RCC 7860 (cell line): ENCODE measurements at regions not wholly inside any gene's neighbourhood (a gene's known extent, or its start where the extent isn't known, plus 50 kb on each side); places are given as distances from the start of the nearest gene placed in this dataset.
A peak's percentile ranks its signal among the peaks of the same experiment; 100 is the strongest.
"Not testable (repeated sequence)": the region's sequence is repeated elsewhere in the genome, so short reads cannot be mapped to it uniquely, and the experiment has no call there.

Source experiments
- DNase-seq: peaks from one replicate; pipeline ENCODE4 v3.0.0-alpha.2; 2015; ENCODE audit warnings: low spot score
- FAIRE-seq: peaks from 2 replicates; lab custom pipeline; 2012; peaks lifted over from hg19 to GRCh38; lab: Jason Lieb, UNC

GRCh38 chr10:34911661-34912205 lies 96.6 kb upstream of the PARD3 start:
- DNase-seq (no peak), FAIRE-seq (no peak)

- FAIRE-seq (no peak), DNase-seq (no peak)
Observed at GRCh38 chr10:34908481-34908880, 93.4 kb upstream of the PARD3 start.

GRCh38 chr10:34907743-34908430 lies 92.8 kb upstream of the PARD3 start:
- DNase-seq (no peak), FAIRE-seq (no peak)

DNA sequence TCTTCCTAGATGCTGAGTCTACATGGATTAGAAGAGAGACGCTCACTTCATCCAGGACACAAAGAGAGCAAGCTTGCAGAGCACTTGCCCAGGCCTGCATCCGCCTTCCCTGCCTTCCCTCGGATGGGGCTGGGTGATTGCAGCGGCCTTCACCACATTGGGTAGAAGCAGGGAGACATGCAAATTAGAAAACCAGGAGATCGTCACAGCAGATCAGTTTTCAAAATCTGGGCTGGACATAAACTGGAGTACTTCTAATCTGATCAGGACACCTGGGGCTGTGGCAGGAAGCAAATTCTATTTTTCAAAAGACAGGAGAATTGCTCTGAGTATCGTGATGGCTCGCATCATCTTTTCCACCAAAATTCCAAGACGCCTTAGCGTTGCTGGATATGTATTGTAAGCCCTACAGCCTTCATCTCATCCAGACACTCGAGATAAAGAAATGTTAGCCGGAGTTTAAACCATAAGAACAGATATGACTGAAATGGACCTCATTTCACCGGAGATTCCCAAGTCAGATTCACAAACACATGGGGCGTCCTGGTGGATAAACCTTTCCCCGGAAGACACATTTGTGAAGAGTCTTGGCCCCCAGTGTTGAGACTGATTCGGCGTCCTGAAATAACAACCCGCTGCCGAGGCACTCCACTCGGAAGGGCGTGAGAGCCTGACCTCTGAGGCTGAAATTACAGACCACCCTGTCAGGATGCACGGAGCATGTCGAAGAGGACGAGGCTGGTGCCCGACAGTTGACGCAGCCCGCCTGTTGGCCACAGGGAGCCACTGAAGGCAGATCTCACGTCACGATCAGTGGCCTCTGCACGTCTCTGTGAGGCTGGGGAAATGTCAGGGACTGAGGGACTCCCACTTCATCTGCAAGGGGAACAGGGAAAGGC lies 91.2 kb upstream of the PARD3 start:
- DNase-seq: no peak
- no peak for FAIRE-seq

- FAIRE-seq: no peak
- no peak for DNase-seq
Observed at GRCh38 chr10:34905200-34905927, 90.3 kb upstream of the PARD3 start.

DNA sequence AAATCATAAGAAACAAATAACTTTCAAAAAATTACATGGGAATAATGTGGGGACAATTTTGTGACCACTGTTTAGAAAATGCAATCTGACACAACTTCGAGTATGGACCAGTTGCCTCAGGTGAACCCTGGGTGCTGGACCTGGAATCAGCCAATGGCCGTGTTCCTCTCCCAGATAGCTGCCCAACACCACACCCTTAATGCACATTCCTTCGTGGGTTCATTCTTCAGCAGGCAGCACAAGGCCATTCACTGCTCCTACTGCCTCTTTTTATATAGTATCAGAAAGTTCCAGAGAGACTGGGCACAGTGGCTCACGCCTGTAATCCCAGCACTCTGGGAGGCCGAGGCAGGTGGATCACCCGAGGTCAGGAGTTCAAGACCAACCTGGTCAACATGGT lies 89.1 kb upstream of the PARD3 start:
- DNase-seq (no peak), FAIRE-seq (no peak)

- DNase-seq (no peak), FAIRE-seq (no peak)
Observed at GRCh38 chr10:34899161-34899560, 84.1 kb upstream of the PARD3 start.

DNA sequence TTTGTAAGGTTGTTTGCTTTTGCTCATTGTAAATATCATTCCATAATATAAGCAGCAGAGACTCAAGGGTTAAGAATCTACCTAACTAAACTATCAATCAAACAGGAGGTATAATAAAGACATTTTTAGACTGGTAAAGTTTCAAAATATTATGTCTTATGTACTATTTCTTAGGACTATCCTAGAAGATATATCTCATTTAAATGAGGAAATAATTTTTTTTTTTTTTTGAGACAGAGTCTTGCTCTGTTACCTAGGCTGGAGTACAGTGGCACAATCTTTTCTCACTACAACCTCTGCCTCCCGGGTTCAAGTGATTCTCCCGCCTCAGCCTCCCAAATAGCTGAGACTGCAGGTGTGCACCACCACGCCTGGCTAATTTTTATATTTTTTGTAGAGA lies 80.9 kb upstream of the PARD3 start:
- FAIRE-seq (no peak), DNase-seq (no peak)

GRCh38 chr10:34895046-34895445 lies 80.0 kb upstream of the PARD3 start:
- not testable (repeated sequence) for FAIRE-seq, DNase-seq

- FAIRE-seq: not testable (repeated sequence)
Observed at GRCh38 chr10:34892521-34892920, 77.4 kb upstream of the PARD3 start.

DNA sequence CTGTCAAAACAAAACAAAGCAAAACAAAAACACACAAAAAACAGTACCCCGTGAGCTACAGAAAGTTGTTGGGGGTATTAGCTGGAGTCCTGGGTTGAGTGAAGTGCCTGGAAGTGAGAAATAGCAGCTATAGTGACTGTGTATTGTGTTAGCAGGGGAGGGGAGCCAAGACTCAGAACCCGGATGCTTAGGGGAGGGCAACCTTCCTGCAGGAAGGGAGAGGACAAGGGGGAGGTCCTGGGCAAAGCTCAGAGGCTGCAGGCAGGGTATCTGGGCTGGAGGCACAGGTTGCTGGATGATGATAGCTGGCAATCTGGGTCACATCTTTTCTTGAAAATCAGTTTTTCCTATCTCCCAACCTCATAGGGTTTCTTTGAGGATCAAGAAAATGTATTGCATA lies 75.8 kb upstream of the PARD3 start:
- DNase-seq (no peak), FAIRE-seq (no peak)

More at GRCh38 chr10:34892521-34892920, 77.4 kb upstream of the PARD3 start:
- DNase-seq: not testable (repeated sequence)

DNA sequence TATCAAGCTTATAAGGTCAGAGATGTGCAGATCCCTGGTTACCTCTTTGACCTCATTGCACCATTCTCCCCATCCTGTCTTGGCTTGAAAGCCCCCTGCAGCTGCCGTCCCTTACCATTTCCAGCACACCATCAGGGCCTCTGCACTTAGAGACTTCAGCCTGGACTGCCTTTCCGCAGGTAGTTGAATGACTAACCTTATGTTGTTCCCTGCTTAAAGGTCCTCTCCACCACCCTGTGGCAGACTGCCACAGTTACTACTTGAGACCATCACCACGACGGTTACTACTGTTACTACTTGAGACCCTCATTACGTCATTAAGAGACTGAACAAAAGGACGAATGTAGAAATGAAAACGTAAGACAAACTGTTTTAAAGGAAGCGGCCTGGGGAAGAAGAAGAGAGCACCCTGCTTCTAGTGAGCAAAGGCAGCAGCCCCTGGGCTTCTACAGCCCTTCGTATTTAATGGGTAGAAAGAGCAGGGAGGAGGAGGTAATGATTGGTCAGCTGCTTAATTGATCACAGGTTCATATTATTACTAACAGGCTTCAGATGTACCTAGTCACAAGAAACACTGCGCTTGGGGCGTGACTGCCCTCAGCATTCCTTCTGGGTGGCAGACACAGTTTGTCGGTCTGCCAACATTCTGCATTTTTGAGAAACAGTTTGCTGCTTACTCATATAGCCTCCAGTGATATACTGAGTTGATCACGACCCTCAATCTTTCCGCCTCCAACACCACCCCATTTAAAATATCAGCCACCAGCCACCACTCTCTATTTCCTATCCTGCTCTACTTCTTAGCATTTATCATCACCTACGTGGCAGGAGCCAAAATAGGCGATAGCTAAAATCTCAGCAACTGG lies 74.1 kb upstream of the PARD3 start:
- FAIRE-seq: no peak
- DNase-seq: no peak

- no peak for FAIRE-seq
- no peak for DNase-seq
Observed at GRCh38 chr10:34886906-34887642, 72.0 kb upstream of the PARD3 start.

GRCh38 chr10:34885898-34886297 lies 70.8 kb upstream of the PARD3 start:
- FAIRE-seq (no peak), DNase-seq (peak; percentile 43)

GRCh38 chr10:34885011-34885410 lies 69.9 kb upstream of the PARD3 start:
- DNase-seq (no peak), FAIRE-seq (no peak)

GRCh38 chr10:34884272-34884952 lies 69.3 kb upstream of the PARD3 start:
- DNase-seq (no peak), FAIRE-seq (no peak)

DNA sequence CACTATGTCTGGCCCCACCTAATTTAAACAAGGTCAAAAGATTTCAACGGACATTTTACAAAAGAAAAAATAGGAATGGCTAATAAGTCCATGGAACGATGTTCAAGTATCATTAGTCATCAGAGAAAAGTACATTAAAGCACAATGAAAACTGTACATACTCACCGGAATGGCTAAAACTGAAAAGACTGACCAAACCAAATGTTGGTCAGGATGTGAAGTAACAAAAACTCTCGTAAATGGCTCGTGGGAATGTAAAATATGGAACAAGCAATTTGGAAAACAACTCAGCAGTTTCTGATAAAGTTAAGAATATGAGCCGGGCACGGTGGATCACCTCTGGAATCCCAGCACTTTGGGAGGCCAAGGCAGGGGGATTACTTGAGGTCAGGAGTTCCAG lies 65.7 kb upstream of the PARD3 start:
- FAIRE-seq (no peak), DNase-seq (no peak)

- FAIRE-seq, DNase-seq: not testable (repeated sequence)
Observed at GRCh38 chr10:34878651-34879050, 63.6 kb upstream of the PARD3 start.

- no peak for DNase-seq
Observed at GRCh38 chr10:34875061-34875460, 60.0 kb upstream of the PARD3 start.

More at GRCh38 chr10:34875061-34875460, 60.0 kb upstream of the PARD3 start:
- no peak for FAIRE-seq
